SK-N-SH (cell line): ENCODE measurements at regions not wholly inside any gene's neighbourhood (a gene's known extent, or its start where the extent isn't known, plus 50 kb on each side); places are given as distances from the start of the nearest gene placed in this dataset.

Experiments
- CTCF ChIA-PET: fragments of 300-600, 350-600 bp; formaldehyde crosslinking; extraction: SDS; loops from one replicate; lab custom pipeline; 2021; lab: Yijun Ruan, JAX
- POLR2A ChIA-PET: fragments of 350-600 bp; sonication (Branson Sonifier 250); formaldehyde crosslinking; extraction: SDS; loops from one replicate; lab custom pipeline; 2020; ENCODE audit warnings: antibody characterized with exemption, inconsistent platforms; lab: Yijun Ruan, JAX
- DNase-seq: peaks from one replicate; pipeline ENCODE4 v3.0.0; 2012
- H2AFZ ChIP-seq: fragments of 200-600 bp; sonication (generic); 2 replicates; pipeline ENCODE4 v1.8.1; 2016; ENCODE audit warnings: antibody characterized with exemption, mild to moderate bottlenecking, low read depth
- H3F3A ChIP-seq: fragments of 200-600 bp; sonication (generic); replicated peaks from 2 replicates; pipeline ENCODE3; 2016; ENCODE audit warnings: antibody characterized with exemption, mild to moderate bottlenecking; ENCODE audit not compliant: insufficient read depth
- H3K27ac ChIP-seq, 2 experiments: fragments of 200-500 bp in 1 of 2; fragments of 200-600 bp in 1 of 2; sonication (Bioruptor generic) in 1 of 2; sonication (generic), shearing (Covaris generic) in 1 of 2; 2 replicates each; pipeline versions ENCODE4 v1.5.1 to v1.6.1; 2014 to 2016; ENCODE audit warnings: low read depth in 2 of 2, inconsistent platforms in 1 of 2, low read length in 1 of 2, mild to moderate bottlenecking in 1 of 2, mixed read lengths in 1 of 2
- H3K27me3 ChIP-seq: fragments of 200-600 bp; sonication (generic), shearing (Covaris generic); 2 replicates; pipeline ENCODE4 v1.6.1; 2016; ENCODE audit warnings: mixed run types; ENCODE audit not compliant: insufficient read depth
- H3K36me3 ChIP-seq, 2 experiments: fragments of 200-500 bp in 1 of 2; fragments of 200-600 bp in 1 of 2; sonication (Bioruptor generic) in 1 of 2; sonication (generic) in 1 of 2; replicated peaks in 1 of 2; 2 replicates each; pipeline versions ENCODE3 to v1.5.1; 2014 to 2016; ENCODE audit warnings: low read length in 1 of 2, mild to moderate bottlenecking in 1 of 2; ENCODE audit not compliant: insufficient read depth in 2 of 2, control insufficient read depth in 1 of 2
- H3K4me1 ChIP-seq, 2 experiments: fragments of 200-500 bp in 1 of 2; fragments of 200-600 bp in 1 of 2; sonication (Bioruptor generic) in 1 of 2; sonication (generic), shearing (Covaris generic) in 1 of 2; 2 replicates each; pipeline versions ENCODE4 v1.5.1 to v1.6.1; 2014 to 2016; ENCODE audit warnings: low read depth in 1 of 2, low read length in 1 of 2, mixed run types in 1 of 2; ENCODE audit not compliant: insufficient read depth in 2 of 2, control insufficient read depth in 1 of 2
- H3K4me2 ChIP-seq: fragments of 200-600 bp; sonication (generic), shearing (Covaris generic); 2 replicates; pipeline ENCODE4 v1.6.1; 2017; ENCODE audit warnings: mixed run types
- H3K4me3 ChIP-seq, 2 experiments: fragments of 200-500 bp in 1 of 2; fragments of 200-600 bp in 1 of 2; sonication (Bioruptor generic) in 1 of 2; sonication (generic), shearing (Covaris generic) in 1 of 2; 2 replicates each; pipeline versions ENCODE4 v1.5.1 to v1.8.1; 2014 to 2016; ENCODE audit warnings: low read depth in 2 of 2, inconsistent platforms in 1 of 2, low read length in 1 of 2, mild to moderate bottlenecking in 1 of 2, mixed read lengths in 1 of 2, moderate library complexity in 1 of 2
- H3K79me2 ChIP-seq: fragments of 200-600 bp; sonication (generic); 2 replicates; pipeline ENCODE4 v1.8.1; 2017; ENCODE audit warnings: mild to moderate bottlenecking; ENCODE audit not compliant: insufficient read depth
- H3K9ac ChIP-seq: fragments of 200-600 bp; sonication (generic); 2 replicates; pipeline ENCODE4 v1.6.1; 2017; ENCODE audit warnings: mixed run types
- H3K9me2 ChIP-seq: fragments of 200-600 bp; sonication (generic); 2 replicates; pipeline ENCODE4 v1.6.1; 2017; ENCODE audit warnings: mixed run types
- H3K9me3 ChIP-seq: fragments of 200-600 bp; sonication (generic); 2 replicates; pipeline ENCODE4 v1.6.1; 2017; ENCODE audit warnings: mixed run types, mild to moderate bottlenecking, moderate library complexity
- H4K20me1 ChIP-seq: fragments of 200-600 bp; sonication (generic); 2 replicates; pipeline ENCODE4 v1.6.1; 2017; ENCODE audit warnings: mild to moderate bottlenecking, mixed run types; ENCODE audit not compliant: insufficient read depth
- ELF1 ChIP-seq: IDR thresholded peaks from 2 replicates; pipeline ENCODE4 v1.4.0; 2012
- EZH2phosphoT487 ChIP-seq: fragments of 200-600 bp; sonication (generic); IDR thresholded peaks from 2 replicates; pipeline ENCODE4 v1.6.1; 2017; ENCODE audit warnings: low read depth, mixed run types, mild to moderate bottlenecking, antibody characterized with exemption, moderate library complexity, borderline replicate concordance
- FOSL2 ChIP-seq: IDR thresholded peaks from 2 replicates; pipeline ENCODE4 v1.4.0; 2012; ENCODE audit warnings: low read depth, mild to moderate bottlenecking, moderate library complexity, borderline replicate concordance
- JUND ChIP-seq: IDR thresholded peaks from 2 replicates; pipeline ENCODE4 v1.4.0; 2012
- NFIC ChIP-seq: IDR thresholded peaks from 2 replicates; pipeline ENCODE4 v1.4.0; 2012; ENCODE audit warnings: borderline replicate concordance
- NRF1 ChIP-seq: IDR thresholded peaks from 2 replicates; pipeline ENCODE4 v1.6.1; 2012; ENCODE audit warnings: low read depth, mild to moderate bottlenecking, low read length
- RXRA ChIP-seq: IDR thresholded peaks from 2 replicates; pipeline ENCODE4 v1.4.0; 2012; ENCODE audit warnings: low read depth, mild to moderate bottlenecking, borderline replicate concordance
- SIN3A ChIP-seq: IDR thresholded peaks from 2 replicates; pipeline ENCODE4 v1.6.1; 2012; ENCODE audit warnings: low read depth, mild to moderate bottlenecking, low read length, moderate library complexity, borderline replicate concordance
- TAF1 ChIP-seq: IDR thresholded peaks from 2 replicates; pipeline ENCODE4 v1.6.1; 2012; ENCODE audit warnings: low read depth, mild to moderate bottlenecking, low read length, moderate library complexity, borderline replicate concordance
- TCF12 ChIP-seq: IDR thresholded peaks from 2 replicates; pipeline ENCODE4 v1.4.0; 2012
- YY1 ChIP-seq: IDR thresholded peaks from 2 replicates; pipeline ENCODE4 v1.4.0; 2012; ENCODE audit warnings: low read depth, mild to moderate bottlenecking
- WGBS: methylation state at CpG from one replicate; pipeline ENCODE4 v1.1.6; 2017; ENCODE audit warnings: low lambda C conversion rate; 5-methylcytosine and 5-hydroxymethylcytosine counted together
- TF ChIP-seq, protein P1 (sequence below): IDR thresholded peaks from 2 replicates; pipeline ENCODE4; 2012
- TF ChIP-seq, protein P2 (sequence below): IDR thresholded peaks from 2 replicates; pipeline ENCODE4 v1.4.0; 2012; ENCODE audit warnings: low read depth, borderline replicate concordance
- TF ChIP-seq, protein P3 (sequence below): IDR thresholded peaks from 2 replicates; pipeline ENCODE4 v1.6.1; 2012; ENCODE audit warnings: mild to moderate bottlenecking, low read depth, low read length, moderate library complexity
- TF ChIP-seq, protein P4 (sequence below): fragments of 150-350 bp; IDR thresholded peaks from 2 replicates; pipeline ENCODE4 v1.6.1; 2016; ENCODE audit warnings: mild to moderate bottlenecking, low read depth, low read length
- TF ChIP-seq, protein P5 (sequence below): IDR thresholded peaks from 2 replicates; pipeline ENCODE4 v1.4.0; 2012; ENCODE audit warnings: low read depth, borderline replicate concordance
- TF ChIP-seq, protein P6 (sequence below): fragments of 150-350 bp; IDR thresholded peaks from 2 replicates; pipeline ENCODE4 v1.6.1; 2017; ENCODE audit warnings: antibody characterized with exemption, low read length, low read depth, borderline replicate concordance

DNA sequence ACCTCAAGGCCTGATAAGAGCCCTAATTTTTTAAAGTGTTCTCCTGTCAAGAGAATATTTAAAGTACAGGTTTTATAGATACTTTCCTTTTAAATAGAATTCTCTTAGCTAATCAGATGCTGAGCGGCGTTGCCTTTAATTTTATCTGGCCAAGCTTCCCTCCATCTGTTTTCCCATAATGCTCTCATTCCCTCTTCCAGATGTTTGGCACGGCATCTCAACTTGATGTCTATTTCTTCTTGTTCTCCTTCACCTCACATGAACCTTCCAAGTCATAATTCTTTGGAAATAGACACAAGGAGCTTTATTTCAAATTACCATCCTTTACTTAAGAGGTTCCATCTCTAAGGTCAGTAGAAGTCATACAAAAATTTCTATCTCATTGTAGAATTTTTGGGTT is 76.1 kb upstream of the CPO start:
- Histone ChIP-seq H2AFZ (no peak overlapping the region), H4K20me1 (no peaks in the 10 kb centered on the region), H3K79me2 (no peaks in the 10 kb centered on the region), H3K27me3 (no peaks in the 10 kb centered on the region), H3K27ac (no peak overlapping the region), H3K9ac (no peak overlapping the region), H3K4me3 (no peak overlapping the region), H3K36me3 (no peaks in the 10 kb centered on the region), H3K4me1 (no peaks in the 10 kb centered on the region; a peak in 2 of 4 replicates), H3K9me3 (no peaks in the 10 kb centered on the region), H3F3A (no peaks in the 10 kb centered on the region), H3K4me2 (no peak overlapping the region), H3K9me2 (no peaks in the 10 kb centered on the region)
- CTCF ChIA-PET: interaction anchor here (1.2 to 1.4 kb wide), 2 partner anchors 10 to 13 kb away, joined by 3 to 7 read pairs; no protein-coding TSS in a partner anchor
- POLR2A ChIA-PET: no interaction called here
- DNase-seq: no peak
- TF ChIP-seq TAF1 (no peak), SIN3A (no peak), EZH2phosphoT487 (no peak), YY1 (no peak), FOSL2 (no peak), JUND (no peak), ELF1 (no peak), TCF12 (no peak), NFIC (no peak), NRF1 (no peak), RXRA (no peak)
- TF ChIP-seq, protein P1, sequence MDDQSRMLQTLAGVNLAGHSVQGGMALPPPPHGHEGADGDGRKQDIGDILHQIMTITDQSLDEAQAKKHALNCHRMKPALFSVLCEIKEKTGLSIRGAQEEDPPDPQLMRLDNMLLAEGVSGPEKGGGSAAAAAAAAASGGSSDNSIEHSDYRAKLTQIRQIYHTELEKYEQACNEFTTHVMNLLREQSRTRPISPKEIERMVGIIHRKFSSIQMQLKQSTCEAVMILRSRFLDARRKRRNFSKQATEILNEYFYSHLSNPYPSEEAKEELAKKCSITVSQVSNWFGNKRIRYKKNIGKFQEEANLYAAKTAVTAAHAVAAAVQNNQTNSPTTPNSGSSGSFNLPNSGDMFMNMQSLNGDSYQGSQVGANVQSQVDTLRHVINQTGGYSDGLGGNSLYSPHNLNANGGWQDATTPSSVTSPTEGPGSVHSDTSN: no peak
- TF ChIP-seq, protein P2, sequence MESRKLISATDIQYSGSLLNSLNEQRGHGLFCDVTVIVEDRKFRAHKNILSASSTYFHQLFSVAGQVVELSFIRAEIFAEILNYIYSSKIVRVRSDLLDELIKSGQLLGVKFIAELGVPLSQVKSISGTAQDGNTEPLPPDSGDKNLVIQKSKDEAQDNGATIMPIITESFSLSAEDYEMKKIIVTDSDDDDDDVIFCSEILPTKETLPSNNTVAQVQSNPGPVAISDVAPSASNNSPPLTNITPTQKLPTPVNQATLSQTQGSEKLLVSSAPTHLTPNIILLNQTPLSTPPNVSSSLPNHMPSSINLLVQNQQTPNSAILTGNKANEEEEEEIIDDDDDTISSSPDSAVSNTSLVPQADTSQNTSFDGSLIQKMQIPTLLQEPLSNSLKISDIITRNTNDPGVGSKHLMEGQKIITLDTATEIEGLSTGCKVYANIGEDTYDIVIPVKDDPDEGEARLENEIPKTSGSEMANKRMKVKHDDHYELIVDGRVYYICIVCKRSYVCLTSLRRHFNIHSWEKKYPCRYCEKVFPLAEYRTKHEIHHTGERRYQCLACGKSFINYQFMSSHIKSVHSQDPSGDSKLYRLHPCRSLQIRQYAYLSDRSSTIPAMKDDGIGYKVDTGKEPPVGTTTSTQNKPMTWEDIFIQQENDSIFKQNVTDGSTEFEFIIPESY: no peak
- TF ChIP-seq, protein P3, sequence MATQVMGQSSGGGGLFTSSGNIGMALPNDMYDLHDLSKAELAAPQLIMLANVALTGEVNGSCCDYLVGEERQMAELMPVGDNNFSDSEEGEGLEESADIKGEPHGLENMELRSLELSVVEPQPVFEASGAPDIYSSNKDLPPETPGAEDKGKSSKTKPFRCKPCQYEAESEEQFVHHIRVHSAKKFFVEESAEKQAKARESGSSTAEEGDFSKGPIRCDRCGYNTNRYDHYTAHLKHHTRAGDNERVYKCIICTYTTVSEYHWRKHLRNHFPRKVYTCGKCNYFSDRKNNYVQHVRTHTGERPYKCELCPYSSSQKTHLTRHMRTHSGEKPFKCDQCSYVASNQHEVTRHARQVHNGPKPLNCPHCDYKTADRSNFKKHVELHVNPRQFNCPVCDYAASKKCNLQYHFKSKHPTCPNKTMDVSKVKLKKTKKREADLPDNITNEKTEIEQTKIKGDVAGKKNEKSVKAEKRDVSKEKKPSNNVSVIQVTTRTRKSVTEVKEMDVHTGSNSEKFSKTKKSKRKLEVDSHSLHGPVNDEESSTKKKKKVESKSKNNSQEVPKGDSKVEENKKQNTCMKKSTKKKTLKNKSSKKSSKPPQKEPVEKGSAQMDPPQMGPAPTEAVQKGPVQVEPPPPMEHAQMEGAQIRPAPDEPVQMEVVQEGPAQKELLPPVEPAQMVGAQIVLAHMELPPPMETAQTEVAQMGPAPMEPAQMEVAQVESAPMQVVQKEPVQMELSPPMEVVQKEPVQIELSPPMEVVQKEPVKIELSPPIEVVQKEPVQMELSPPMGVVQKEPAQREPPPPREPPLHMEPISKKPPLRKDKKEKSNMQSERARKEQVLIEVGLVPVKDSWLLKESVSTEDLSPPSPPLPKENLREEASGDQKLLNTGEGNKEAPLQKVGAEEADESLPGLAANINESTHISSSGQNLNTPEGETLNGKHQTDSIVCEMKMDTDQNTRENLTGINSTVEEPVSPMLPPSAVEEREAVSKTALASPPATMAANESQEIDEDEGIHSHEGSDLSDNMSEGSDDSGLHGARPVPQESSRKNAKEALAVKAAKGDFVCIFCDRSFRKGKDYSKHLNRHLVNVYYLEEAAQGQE: no peak
- TF ChIP-seq, protein P4, sequence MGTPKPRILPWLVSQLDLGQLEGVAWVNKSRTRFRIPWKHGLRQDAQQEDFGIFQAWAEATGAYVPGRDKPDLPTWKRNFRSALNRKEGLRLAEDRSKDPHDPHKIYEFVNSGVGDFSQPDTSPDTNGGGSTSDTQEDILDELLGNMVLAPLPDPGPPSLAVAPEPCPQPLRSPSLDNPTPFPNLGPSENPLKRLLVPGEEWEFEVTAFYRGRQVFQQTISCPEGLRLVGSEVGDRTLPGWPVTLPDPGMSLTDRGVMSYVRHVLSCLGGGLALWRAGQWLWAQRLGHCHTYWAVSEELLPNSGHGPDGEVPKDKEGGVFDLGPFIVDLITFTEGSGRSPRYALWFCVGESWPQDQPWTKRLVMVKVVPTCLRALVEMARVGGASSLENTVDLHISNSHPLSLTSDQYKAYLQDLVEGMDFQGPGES: no peak
- TF ChIP-seq, protein P5, sequence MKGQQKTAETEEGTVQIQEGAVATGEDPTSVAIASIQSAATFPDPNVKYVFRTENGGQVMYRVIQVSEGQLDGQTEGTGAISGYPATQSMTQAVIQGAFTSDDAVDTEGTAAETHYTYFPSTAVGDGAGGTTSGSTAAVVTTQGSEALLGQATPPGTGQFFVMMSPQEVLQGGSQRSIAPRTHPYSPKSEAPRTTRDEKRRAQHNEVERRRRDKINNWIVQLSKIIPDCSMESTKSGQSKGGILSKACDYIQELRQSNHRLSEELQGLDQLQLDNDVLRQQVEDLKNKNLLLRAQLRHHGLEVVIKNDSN: no peak
- TF ChIP-seq, protein P6, sequence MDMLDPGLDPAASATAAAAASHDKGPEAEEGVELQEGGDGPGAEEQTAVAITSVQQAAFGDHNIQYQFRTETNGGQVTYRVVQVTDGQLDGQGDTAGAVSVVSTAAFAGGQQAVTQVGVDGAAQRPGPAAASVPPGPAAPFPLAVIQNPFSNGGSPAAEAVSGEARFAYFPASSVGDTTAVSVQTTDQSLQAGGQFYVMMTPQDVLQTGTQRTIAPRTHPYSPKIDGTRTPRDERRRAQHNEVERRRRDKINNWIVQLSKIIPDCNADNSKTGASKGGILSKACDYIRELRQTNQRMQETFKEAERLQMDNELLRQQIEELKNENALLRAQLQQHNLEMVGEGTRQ: no peak
- WGBS: 46% methylated on average over 3 of the region's 3 CpGs
